ENCODE measurements at regions not wholly inside any gene's neighbourhood (a gene's known extent, or its start where the extent isn't known, plus 50 kb on each side); places are given as distances from the start of the nearest gene placed in this dataset.

DNA sequence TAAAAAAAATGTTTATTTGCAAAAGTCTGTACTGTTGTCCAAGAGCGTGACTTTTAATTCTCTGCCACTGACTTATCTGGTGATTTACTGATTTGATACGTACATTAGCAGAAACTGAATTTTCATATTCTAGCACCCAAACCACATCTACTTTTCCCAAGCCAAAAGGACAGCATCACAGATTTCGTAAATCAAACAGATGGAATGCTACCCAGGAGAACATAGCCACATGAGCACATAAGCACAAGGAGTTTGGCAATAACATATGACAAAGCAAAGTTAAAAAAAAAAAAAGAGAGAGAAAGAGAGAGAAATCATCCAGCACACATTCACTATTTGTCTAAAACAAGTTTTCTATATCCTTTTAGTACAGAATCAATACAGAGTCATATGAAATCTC, 83.7 kb downstream of the HINT1 start:
- ATAC-seq (no peak), FAIRE-seq (no peak), DNase-seq (ENCODE audit: low read depth, low spot score) (no peak)
- Histone ChIP-seq H3K27ac (ENCODE audit: control insufficient read depth, insufficient read depth) (no peak overlapping the region), H3K9ac (ENCODE audit: control insufficient read depth, insufficient read depth, low read length) (no peak overlapping the region), H3K36me3 (ENCODE audit: control insufficient read depth in 2 of 2, insufficient read depth in 2 of 2, low read length in 1 of 2) (no peaks in the 10 kb centered on the region), H3K4me2 (ENCODE audit: control insufficient read depth, insufficient read depth) (no peak overlapping the region), H3K4me3 (no peak overlapping the region), H3K9me3 (replicated peaks; ENCODE audit: control insufficient read depth, insufficient read depth, low read length) (no peaks in the 10 kb centered on the region), H4K20me1 (ENCODE audit: control insufficient read depth, insufficient read depth) (no peaks in the 10 kb centered on the region), H3K27me3 (replicated peaks in 1 of 2; ENCODE audit: control insufficient read depth in 2 of 2, insufficient read depth in 2 of 2, low read length in 1 of 2) (0 out of 4 replicates have a peak, but pooled peaks cover 0 to 3% of the 10 kb centered on the region in 2 experiments), H3K4me1 (ENCODE audit: control insufficient read depth, insufficient read depth, low read length) (no peaks in the 10 kb centered on the region), H3K79me2 (ENCODE audit: control insufficient read depth, insufficient read depth, low read length) (no peaks in the 10 kb centered on the region), H2AFZ (ENCODE audit: control insufficient read depth, low read depth, low read length) (no peak overlapping the region)
- ChIA-PET POLR2A (no interaction called here), RAD21 (ENCODE audit: unreplicated experiment) (no interaction called here), SMC1A (ENCODE audit: uncharacterized antibody, unreplicated experiment) (no interaction called here), CTCF (no interaction called here)
- intact Hi-C loops (cut with micrococcal nuclease; ENCODE audit: unreplicated experiment) (no loop called here), in situ Hi-C loops (cut with MboI) (no loop called here)
- TF ChIP-seq GABPA (IDR thresholded peaks at IDR 0.05; ENCODE audit: low read depth) (no peak), SUPT20H (IDR thresholded peaks at IDR 0.05; ENCODE audit: borderline replicate concordance, control insufficient read depth, low read depth, low read length) (no peak), SREBF1 (IDR thresholded peaks at IDR 0.05; ENCODE audit: low read length) (no peak), MEF2A (IDR thresholded peaks at IDR 0.05; ENCODE audit: insufficient read depth, low read depth, low read length) (no peak), NFYA (IDR thresholded peaks at IDR 0.05; ENCODE audit: borderline replicate concordance, low read depth, low read length) (no peak), MYB (IDR thresholded peaks at IDR 0.05; ENCODE audit: borderline replicate concordance, low read depth, low read length) (no peak), TAF1 (IDR thresholded peaks at IDR 0.05; ENCODE audit: borderline replicate concordance, low read depth, low read length) (no peak), HDAC2 (IDR thresholded peaks at IDR 0.05) (no peak), ZNF207 (IDR thresholded peaks at IDR 0.05; ENCODE audit: borderline replicate concordance) (no peak), DPF2 (IDR thresholded peaks at IDR 0.05) (no peak)
- TF ChIP-seq, protein P1, sequence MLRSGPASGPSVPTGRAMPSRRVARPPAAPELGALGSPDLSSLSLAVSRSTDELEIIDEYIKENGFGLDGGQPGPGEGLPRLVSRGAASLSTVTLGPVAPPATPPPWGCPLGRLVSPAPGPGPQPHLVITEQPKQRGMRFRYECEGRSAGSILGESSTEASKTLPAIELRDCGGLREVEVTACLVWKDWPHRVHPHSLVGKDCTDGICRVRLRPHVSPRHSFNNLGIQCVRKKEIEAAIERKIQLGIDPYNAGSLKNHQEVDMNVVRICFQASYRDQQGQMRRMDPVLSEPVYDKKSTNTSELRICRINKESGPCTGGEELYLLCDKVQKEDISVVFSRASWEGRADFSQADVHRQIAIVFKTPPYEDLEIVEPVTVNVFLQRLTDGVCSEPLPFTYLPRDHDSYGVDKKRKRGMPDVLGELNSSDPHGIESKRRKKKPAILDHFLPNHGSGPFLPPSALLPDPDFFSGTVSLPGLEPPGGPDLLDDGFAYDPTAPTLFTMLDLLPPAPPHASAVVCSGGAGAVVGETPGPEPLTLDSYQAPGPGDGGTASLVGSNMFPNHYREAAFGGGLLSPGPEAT (IDR thresholded peaks at IDR 0.05; ENCODE audit: low read depth) = no peak
- TF ChIP-seq, protein P2, sequence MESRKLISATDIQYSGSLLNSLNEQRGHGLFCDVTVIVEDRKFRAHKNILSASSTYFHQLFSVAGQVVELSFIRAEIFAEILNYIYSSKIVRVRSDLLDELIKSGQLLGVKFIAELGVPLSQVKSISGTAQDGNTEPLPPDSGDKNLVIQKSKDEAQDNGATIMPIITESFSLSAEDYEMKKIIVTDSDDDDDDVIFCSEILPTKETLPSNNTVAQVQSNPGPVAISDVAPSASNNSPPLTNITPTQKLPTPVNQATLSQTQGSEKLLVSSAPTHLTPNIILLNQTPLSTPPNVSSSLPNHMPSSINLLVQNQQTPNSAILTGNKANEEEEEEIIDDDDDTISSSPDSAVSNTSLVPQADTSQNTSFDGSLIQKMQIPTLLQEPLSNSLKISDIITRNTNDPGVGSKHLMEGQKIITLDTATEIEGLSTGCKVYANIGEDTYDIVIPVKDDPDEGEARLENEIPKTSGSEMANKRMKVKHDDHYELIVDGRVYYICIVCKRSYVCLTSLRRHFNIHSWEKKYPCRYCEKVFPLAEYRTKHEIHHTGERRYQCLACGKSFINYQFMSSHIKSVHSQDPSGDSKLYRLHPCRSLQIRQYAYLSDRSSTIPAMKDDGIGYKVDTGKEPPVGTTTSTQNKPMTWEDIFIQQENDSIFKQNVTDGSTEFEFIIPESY (IDR thresholded peaks at IDR 0.05) = no peak
- TF ChIP-seq, protein P3, sequence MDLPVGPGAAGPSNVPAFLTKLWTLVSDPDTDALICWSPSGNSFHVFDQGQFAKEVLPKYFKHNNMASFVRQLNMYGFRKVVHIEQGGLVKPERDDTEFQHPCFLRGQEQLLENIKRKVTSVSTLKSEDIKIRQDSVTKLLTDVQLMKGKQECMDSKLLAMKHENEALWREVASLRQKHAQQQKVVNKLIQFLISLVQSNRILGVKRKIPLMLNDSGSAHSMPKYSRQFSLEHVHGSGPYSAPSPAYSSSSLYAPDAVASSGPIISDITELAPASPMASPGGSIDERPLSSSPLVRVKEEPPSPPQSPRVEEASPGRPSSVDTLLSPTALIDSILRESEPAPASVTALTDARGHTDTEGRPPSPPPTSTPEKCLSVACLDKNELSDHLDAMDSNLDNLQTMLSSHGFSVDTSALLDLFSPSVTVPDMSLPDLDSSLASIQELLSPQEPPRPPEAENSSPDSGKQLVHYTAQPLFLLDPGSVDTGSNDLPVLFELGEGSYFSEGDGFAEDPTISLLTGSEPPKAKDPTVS (IDR thresholded peaks at IDR 0.05; ENCODE audit: low read depth, low read length) = no peak
- BruUV-seq (replicated peaks) = no TSS peak
- 63% methylated on average over 3 of the region's 3 CpGs for WGBS (ENCODE audit: insufficient coverage, insufficient replicate concordance, low lambda C conversion rate, missing lambda C conversion rate)
